Activated T-cell treated with anti-CD3 and anti-CD28 coated beads, Interleukin-2, amount 50 U/mL, for 24 hours (primary cell): ENCODE measurements at regions not wholly inside any gene's neighbourhood (a gene's known extent, or its start where the extent isn't known, plus 50 kb on each side); places are given as distances from the start of the nearest gene placed in this dataset.
"Not testable (repeated sequence)": the region's sequence is repeated elsewhere in the genome, so short reads cannot be mapped to it uniquely, and the experiment has no call there.

Source experiments
- DNase-seq: peaks from one replicate; pipeline ENCODE4 v3.0.0-alpha.2; 2020
- H3K27ac Mint-ChIP-seq: 2 replicates; pipeline ENCODE4 v1.8.0; 2020; ENCODE audit warnings: mild to moderate bottlenecking, mixed read lengths
- H3K27me3 Mint-ChIP-seq: 2 replicates; pipeline ENCODE4 v1.8.0; 2020; ENCODE audit warnings: mixed read lengths
- H3K36me3 Mint-ChIP-seq: 2 replicates; pipeline ENCODE4 v1.8.0; 2020; ENCODE audit warnings: low read depth, mixed read lengths
- H3K4me1 Mint-ChIP-seq: 2 replicates; pipeline ENCODE4 v1.8.0; 2020; ENCODE audit warnings: low read depth, mixed read lengths
- H3K4me3 Mint-ChIP-seq: 2 replicates; pipeline ENCODE4 v1.8.0; 2020; ENCODE audit warnings: mild to moderate bottlenecking, moderate library complexity, mixed read lengths
- H3K9me3 Mint-ChIP-seq: 2 replicates; pipeline ENCODE4 v1.8.0; 2020; ENCODE audit warnings: mixed read lengths

DNA sequence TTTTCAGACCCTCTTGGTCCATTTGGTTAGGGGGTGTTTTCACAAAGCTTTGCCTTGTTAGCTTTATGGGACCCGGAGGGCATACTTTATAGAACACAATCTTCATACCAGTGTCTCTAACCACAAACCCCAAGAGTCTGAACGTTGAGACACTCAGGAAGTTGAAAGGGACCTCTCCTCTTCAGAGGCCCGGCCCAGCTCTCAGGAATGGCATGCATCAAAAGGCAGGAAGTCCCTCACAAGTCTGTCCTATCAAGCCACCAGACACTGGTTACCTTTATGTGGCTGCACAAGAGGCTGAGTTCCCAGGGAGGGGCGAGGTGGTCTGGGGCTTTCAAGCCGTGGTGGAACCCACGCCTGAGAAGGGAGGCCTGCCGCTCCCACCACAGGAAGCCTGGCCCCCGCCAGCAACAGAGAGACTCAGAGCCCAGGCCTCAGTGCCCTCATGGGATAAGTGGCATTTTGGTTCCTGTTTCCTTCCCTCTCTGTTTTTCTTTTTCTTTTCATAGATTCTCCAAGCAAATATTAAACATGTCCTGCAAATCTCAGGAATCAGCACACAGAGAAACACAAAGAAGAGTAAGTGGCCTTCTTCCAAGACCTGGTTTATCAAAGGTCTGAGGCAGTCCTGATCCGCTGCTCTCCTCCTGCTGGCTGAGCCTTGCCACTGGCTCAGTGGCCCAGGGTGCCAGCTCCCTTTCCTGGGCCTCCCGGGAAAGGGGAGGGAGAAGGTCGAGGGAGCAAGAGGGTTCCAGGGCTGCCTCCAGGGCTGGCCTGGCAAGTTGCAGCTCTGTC lies 50.6 kb upstream of the SMURF2 start:
- Mint-ChIP-seq H3K27ac (peak overlapping the region; percentile 84), H3K4me1 (peaks cover 53% of the 10 kb centered on the region), H3K4me3 (peak overlapping the region; percentile 59)
- not testable (repeated sequence) for H3K9me3 Mint-ChIP-seq, H3K27me3 Mint-ChIP-seq, H3K36me3 Mint-ChIP-seq
- peak; percentile 62 for DNase-seq
